Astrocyte (in vitro differentiated cells and primary cell): ENCODE measurements at regions not wholly inside any gene's neighbourhood (a gene's known extent, or its start where the extent isn't known, plus 50 kb on each side); places are given as distances from the start of the nearest gene placed in this dataset.

ENCODE experiments used
- DNase-seq: peaks from one replicate; pipeline ENCODE4 v3.0.0-alpha.2; 2010; ENCODE audit warnings: low read depth
- FAIRE-seq: peaks from 2 replicates; lab custom pipeline; 2011; peaks lifted over from hg19 to GRCh38; lab: Jason Lieb, UNC
- H2AFZ ChIP-seq: 2 replicates; pipeline ENCODE4 v1.6.0; 2012; ENCODE audit warnings: low read depth, low read length, inconsistent platforms
- H3K27ac ChIP-seq: 2 replicates; pipeline ENCODE4 v1.5.1; 2011; ENCODE audit warnings: low read depth, low read length, inconsistent platforms
- H3K27me3 ChIP-seq: 2 replicates; pipeline ENCODE4 v1.6.0; 2011; ENCODE audit warnings: low read length, inconsistent platforms; ENCODE audit not compliant: insufficient read depth
- H3K36me3 ChIP-seq: 2 replicates; pipeline ENCODE4 v1.5.1; 2011; ENCODE audit warnings: low read length, inconsistent platforms; ENCODE audit not compliant: insufficient read depth
- H3K4me1 ChIP-seq: 2 replicates; pipeline ENCODE4 v1.5.1; 2011; ENCODE audit warnings: low read length, inconsistent platforms; ENCODE audit not compliant: insufficient read depth
- H3K4me2 ChIP-seq: 2 replicates; pipeline ENCODE4 v1.6.0; 2012; ENCODE audit warnings: low read length, inconsistent platforms
- H3K4me3 ChIP-seq: 2 replicates; pipeline ENCODE4 v1.5.1; 2011; ENCODE audit warnings: low read depth, mild to moderate bottlenecking, low read length, inconsistent platforms; ENCODE audit not compliant: insufficient read depth
- H3K79me2 ChIP-seq: 2 replicates; pipeline ENCODE4 v1.6.0; 2012; ENCODE audit warnings: mild to moderate bottlenecking, low read length, inconsistent platforms; ENCODE audit not compliant: insufficient read depth
- H3K9ac ChIP-seq: 2 replicates; pipeline ENCODE4 v1.6.0; 2012; ENCODE audit warnings: mild to moderate bottlenecking, low read length, inconsistent platforms
- H3K9me3 ChIP-seq: 2 replicates; pipeline ENCODE4 v1.5.1; 2012; ENCODE audit warnings: low read depth, mild to moderate bottlenecking, low read length, inconsistent platforms; ENCODE audit not compliant: insufficient read depth
- H4K20me1 ChIP-seq: 2 replicates; pipeline ENCODE4 v1.6.0; 2012; ENCODE audit warnings: low read length, inconsistent platforms; ENCODE audit not compliant: insufficient read depth
- H3K27ac Mint-ChIP-seq: one replicate; pipeline ENCODE4 v1.8.0; 2021; ENCODE audit warnings: mild to moderate bottlenecking, mixed read lengths; ENCODE audit not compliant: unreplicated experiment
- H3K27me3 Mint-ChIP-seq: one replicate; pipeline ENCODE4 v1.8.0; 2021; ENCODE audit warnings: low read depth, mixed read lengths; ENCODE audit not compliant: unreplicated experiment
- H3K36me3 Mint-ChIP-seq: one replicate; pipeline ENCODE4 v1.8.0; 2021; ENCODE audit warnings: low read depth, mixed read lengths; ENCODE audit not compliant: unreplicated experiment
- H3K4me1 Mint-ChIP-seq: one replicate; pipeline ENCODE4 v1.8.0; 2021; ENCODE audit warnings: low read depth, mixed read lengths; ENCODE audit not compliant: unreplicated experiment
- H3K4me3 Mint-ChIP-seq: one replicate; pipeline ENCODE4 v1.8.0; 2021; ENCODE audit warnings: mild to moderate bottlenecking, moderate library complexity, mixed read lengths; ENCODE audit not compliant: unreplicated experiment
- H3K9me3 Mint-ChIP-seq: one replicate; pipeline ENCODE4 v1.8.0; 2021; ENCODE audit warnings: mild to moderate bottlenecking, mixed read lengths; ENCODE audit not compliant: unreplicated experiment
- CTCF ChIP-seq: IDR thresholded peaks from 2 replicates; pipeline ENCODE4 v1.5.1; 2011; ENCODE audit warnings: low read depth, mild to moderate bottlenecking, inconsistent platforms, low read length, moderate library complexity; ENCODE audit not compliant: insufficient read depth
- EZH2 ChIP-seq: IDR thresholded peaks from 2 replicates; pipeline ENCODE4 v1.6.1; 2012; ENCODE audit warnings: mild to moderate bottlenecking, low read length, inconsistent platforms; ENCODE audit not compliant: insufficient read depth

DNA sequence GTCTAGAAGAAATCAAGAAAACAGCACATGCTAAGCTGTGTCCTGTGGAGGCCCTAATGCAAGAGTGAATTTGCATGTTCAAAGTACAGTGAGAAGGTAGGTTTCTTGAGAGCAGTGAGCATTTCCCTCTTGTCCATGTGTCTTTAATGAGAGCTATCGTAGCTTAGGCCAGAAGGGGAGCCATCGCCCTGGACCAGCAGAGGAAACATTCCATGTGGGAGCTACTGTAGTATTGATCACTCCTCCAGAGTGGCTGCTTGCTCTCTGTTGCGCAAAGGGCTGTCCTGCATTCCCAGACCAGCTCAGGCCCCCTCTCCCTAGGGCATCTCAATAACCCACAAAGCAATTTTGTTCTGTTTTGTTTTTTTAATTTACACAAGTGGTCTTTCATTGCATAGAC, 950.1 kb downstream of the CNTNAP5 start:
- Histone ChIP-seq H3K36me3 (no peaks in the 10 kb centered on the region), H3K27me3 (peaks cover 3% of the 10 kb centered on the region), H4K20me1 (no peaks in the 10 kb centered on the region), H3K27ac (no peak overlapping the region), H3K9ac (no peak overlapping the region), H3K4me3 (no peak overlapping the region), H3K79me2 (no peaks in the 10 kb centered on the region), H2AFZ (no peak overlapping the region), H3K4me2 (no peak overlapping the region), H3K4me1 (peaks cover 7% of the 10 kb centered on the region), H3K9me3 (no peaks in the 10 kb centered on the region)
- Mint-ChIP-seq H3K27me3 (no peaks in the 10 kb centered on the region), H3K9me3 (peaks cover 3% of the 10 kb centered on the region), H3K36me3 (no peaks in the 10 kb centered on the region), H3K4me3 (no peak overlapping the region), H3K27ac (no peak overlapping the region), H3K4me1 (peaks cover 14% of the 10 kb centered on the region)
- no peak for TF ChIP-seq CTCF
- TF ChIP-seq EZH2 = no peak
- no peak for FAIRE-seq
- DNase-seq = no peak

GRCh38 chr2:124975648-124976047, 950.6 kb downstream of the CNTNAP5 start:
- H3K36me3 ChIP-seq = no peaks in the 10 kb centered on the region

More at GRCh38 chr2:124975648-124976047, 950.6 kb downstream of the CNTNAP5 start:
- H3K27me3 Mint-ChIP-seq = no peaks in the 10 kb centered on the region
- H3K4me1 ChIP-seq = peaks cover 7% of the 10 kb centered on the region
- no peaks in the 10 kb centered on the region for H3K36me3 Mint-ChIP-seq
- H3K27ac ChIP-seq = no peak overlapping the region
- no peaks in the 10 kb centered on the region for H3K9me3 ChIP-seq
- H3K4me2 ChIP-seq = no peak overlapping the region
- peaks cover 14% of the 10 kb centered on the region for H3K4me1 Mint-ChIP-seq
- H4K20me1 ChIP-seq = no peaks in the 10 kb centered on the region
- no peak for DNase-seq
- no peak overlapping the region for H3K4me3 ChIP-seq
- peaks cover 3% of the 10 kb centered on the region for H3K9me3 Mint-ChIP-seq
- H3K79me2 ChIP-seq = no peaks in the 10 kb centered on the region
- no peak for FAIRE-seq
- no peak overlapping the region for H3K27ac Mint-ChIP-seq
- no peak overlapping the region for H2AFZ ChIP-seq
- no peak overlapping the region for H3K4me3 Mint-ChIP-seq
- H3K27me3 ChIP-seq = peaks cover 3% of the 10 kb centered on the region
- no peak for TF ChIP-seq CTCF
- no peak for TF ChIP-seq EZH2
- H3K9ac ChIP-seq = no peak overlapping the region
